NT2/D1 (cell line): ENCODE measurements at regions not wholly inside any gene's neighbourhood (a gene's known extent, or its start where the extent isn't known, plus 50 kb on each side); places are given as distances from the start of the nearest gene placed in this dataset.
A peak's percentile ranks its signal among the peaks of the same experiment; 100 is the strongest.
"Not testable (repeated sequence)": the region's sequence is repeated elsewhere in the genome, so short reads cannot be mapped to it uniquely, and the experiment has no call there.

Source experiments
- DNase-seq: peaks from one replicate; pipeline ENCODE4 v3.0.0-alpha.2; 2011; ENCODE audit warnings: low read depth, low spot score
- H3K27me3 ChIP-seq: 2 replicates; pipeline ENCODE4 v1.6.0; 2011; ENCODE audit warnings: mild to moderate bottlenecking; ENCODE audit not compliant: insufficient read length, insufficient read depth
- H3K36me3 ChIP-seq: 2 replicates; pipeline ENCODE4 v1.6.1; 2011; ENCODE audit warnings: mild to moderate bottlenecking, low read length, mixed read lengths; ENCODE audit not compliant: insufficient read depth, insufficient read length
- H3K4me1 ChIP-seq: 2 replicates; pipeline ENCODE4 v1.5.1; 2011; ENCODE audit not compliant: insufficient read depth, insufficient read length
- H3K4me3 ChIP-seq: 2 replicates; pipeline ENCODE4 v1.5.1; 2011; ENCODE audit warnings: low read depth; ENCODE audit not compliant: insufficient read length
- H3K9ac ChIP-seq: 2 replicates; pipeline ENCODE4 v1.6.0; 2011; ENCODE audit warnings: low read depth; ENCODE audit not compliant: insufficient read length
- H3K9me3 ChIP-seq: 2 replicates; pipeline ENCODE4 v1.5.1; 2011; ENCODE audit warnings: mild to moderate bottlenecking, low read length; ENCODE audit not compliant: insufficient read depth
- SUZ12 ChIP-seq: IDR thresholded peaks from 2 replicates; pipeline ENCODE4 v1.6.1; 2011; ENCODE audit not compliant: insufficient read length, insufficient read depth; ENCODE audit errors: extremely low read depth
- YY1 ChIP-seq: IDR thresholded peaks from 2 replicates; pipeline ENCODE4 v1.6.1; 2011; ENCODE audit not compliant: insufficient read length, insufficient read depth
- ZNF274 ChIP-seq: IDR thresholded peaks from 2 replicates; pipeline ENCODE4 v1.6.1; 2011; ENCODE audit warnings: mild to moderate bottlenecking, low read depth, low read length

DNA sequence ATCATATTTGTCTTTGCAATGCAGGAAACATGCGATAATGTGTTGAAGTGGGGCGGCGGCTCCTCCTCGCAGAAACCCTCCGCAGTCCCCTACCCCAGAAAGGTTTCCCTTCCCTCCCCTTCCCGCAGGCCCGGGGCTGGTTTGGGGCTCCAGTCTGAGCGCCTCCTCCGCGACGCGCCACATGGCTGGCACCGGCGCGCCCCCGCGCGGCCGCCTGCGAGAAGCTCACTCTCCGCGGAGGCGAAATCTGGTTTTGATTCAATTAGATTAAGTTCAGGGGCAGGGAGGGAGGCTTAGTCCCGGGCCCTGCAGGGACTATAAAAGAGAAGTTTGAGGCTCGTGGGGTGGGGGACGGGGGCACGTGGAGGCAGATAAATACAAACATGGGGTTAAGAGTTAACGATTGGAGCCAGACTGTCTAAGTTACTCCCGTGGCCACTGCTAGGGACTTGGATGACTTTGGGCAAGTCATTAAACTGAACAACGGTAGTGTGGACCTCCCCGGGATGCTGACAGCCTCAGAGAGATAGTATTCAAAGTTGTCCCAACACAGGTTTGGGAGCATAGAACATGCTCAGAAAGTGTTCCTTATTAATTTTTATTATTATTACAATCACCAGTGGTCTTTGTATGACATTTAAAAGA is 69.4 kb downstream of the MSX2 start:
- Histone ChIP-seq H3K36me3 (no peaks in the 10 kb centered on the region), H3K9ac (no peak overlapping the region), H3K9me3 (no peaks in the 10 kb centered on the region), H3K27me3 (peaks cover 12% of the 10 kb centered on the region), H3K4me1 (peaks cover 3% of the 10 kb centered on the region), H3K4me3 (no peak overlapping the region)
- TF ChIP-seq SUZ12 (no peak), YY1 (no peak), ZNF274 (no peak)
- DNase-seq = peak; percentile 50

- no peak for TF ChIP-seq ZNF274
- TF ChIP-seq YY1 = no peak
- TF ChIP-seq SUZ12 = no peak
- DNase-seq = no peak
- peaks cover 12% of the 10 kb centered on the region for H3K27me3 ChIP-seq
- no peaks in the 10 kb centered on the region for H3K36me3 ChIP-seq
- no peaks in the 10 kb centered on the region for H3K9me3 ChIP-seq
- no peak overlapping the region for H3K9ac ChIP-seq
- H3K4me3 ChIP-seq = no peak overlapping the region
- peaks cover 3% of the 10 kb centered on the region for H3K4me1 ChIP-seq
These were observed 68.7 kb downstream of the MSX2 start for GRCh38 chr5:174793076-174793475.

- not testable (repeated sequence) for H3K4me1 ChIP-seq, H3K36me3 ChIP-seq, H3K4me3 ChIP-seq, H3K9me3 ChIP-seq, DNase-seq, H3K9ac ChIP-seq
- peaks cover 12% of the 10 kb centered on the region for H3K27me3 ChIP-seq
These were observed 67.9 kb downstream of the MSX2 start for GRCh38 chr5:174792265-174792664.

GRCh38 chr5:174790906-174791305 is 66.5 kb downstream of the MSX2 start:
- Histone ChIP-seq H3K27me3 (peaks cover 12% of the 10 kb centered on the region), H3K9ac (no peak overlapping the region), H3K4me1 (peaks cover 2% of the 10 kb centered on the region), H3K4me3 (no peak overlapping the region), H3K36me3 (no peaks in the 10 kb centered on the region), H3K9me3 (no peaks in the 10 kb centered on the region)
- TF ChIP-seq ZNF274 (no peak), YY1 (no peak), SUZ12 (no peak)
- no peak for DNase-seq

GRCh38 chr5:174789596-174789995 is 65.2 kb downstream of the MSX2 start:
- Histone ChIP-seq H3K4me1 (peaks cover 2% of the 10 kb centered on the region), H3K4me3 (no peak overlapping the region), H3K27me3 (peaks cover 12% of the 10 kb centered on the region), H3K9ac (no peak overlapping the region), H3K9me3 (no peaks in the 10 kb centered on the region), H3K36me3 (no peaks in the 10 kb centered on the region)
- no peak for DNase-seq
- TF ChIP-seq YY1 (no peak), ZNF274 (no peak), SUZ12 (no peak)

DNA sequence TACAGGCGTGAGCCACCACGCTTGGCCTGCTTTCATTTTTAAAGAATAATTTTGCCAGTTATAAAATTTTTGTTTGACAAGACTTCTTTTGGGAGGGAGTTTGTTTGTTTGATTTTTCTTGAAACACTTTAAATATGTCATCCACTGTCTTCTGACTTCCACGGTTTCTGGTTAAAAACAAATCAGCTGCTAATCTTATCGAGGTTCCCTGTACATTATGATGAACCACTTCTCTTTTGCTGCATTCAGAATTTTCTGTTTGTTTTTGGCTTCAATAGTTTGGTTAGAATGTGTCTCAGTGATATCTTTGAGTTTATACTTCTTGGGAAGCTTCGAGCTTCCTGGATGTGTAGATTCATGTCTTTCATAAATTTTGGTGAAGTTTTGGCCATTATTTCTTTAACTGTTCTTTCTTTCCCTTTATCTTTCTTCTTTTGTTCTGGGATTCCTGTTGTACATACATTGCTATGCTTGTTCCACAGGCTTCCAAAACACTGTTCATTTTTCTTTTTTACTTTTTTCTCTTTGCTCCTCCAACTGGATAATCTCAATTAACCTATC is 60.8 kb downstream of the MSX2 start:
- Histone ChIP-seq H3K9me3 (no peaks in the 10 kb centered on the region), H3K4me3 (no peak overlapping the region), H3K4me1 (no peaks in the 10 kb centered on the region), H3K36me3 (no peaks in the 10 kb centered on the region), H3K9ac (no peak overlapping the region), H3K27me3 (no peaks in the 10 kb centered on the region)
- no peak for DNase-seq
- no peak for TF ChIP-seq YY1
